Sigmoid colon (tissue), 4 donors: ENCODE measurements at regions not wholly inside any gene's neighbourhood (a gene's known extent, or its start where the extent isn't known, plus 50 kb on each side); places are given as distances from the start of the nearest gene placed in this dataset.
"Not testable (repeated sequence)": the region's sequence is repeated elsewhere in the genome, so short reads cannot be mapped to it uniquely, and the experiment has no call there.

ENCODE experiments used
- CTCF ChIP-seq, 4 experiments: fragments of 450-650 bp in 3 of 4; fragments of 200-600 bp in 1 of 4; IDR thresholded peaks; one replicate each; pipeline ENCODE4 v1.5.1; 2016 to 2019; ENCODE audit warnings: antibody characterized with exemption in 4 of 4, mild to moderate bottlenecking in 3 of 4, moderate library complexity in 2 of 4
- POLR2A ChIP-seq, 2 donors: fragments of 450-650 bp; IDR thresholded peaks; one replicate each; pipeline ENCODE4 v1.6.1; 2016; ENCODE audit warnings: antibody characterized with exemption in 2 of 2, mild to moderate bottlenecking in 2 of 2, moderate library complexity in 2 of 2
- POLR2AphosphoS5 ChIP-seq, 4 donors: sonication (generic); formaldehyde crosslinking; IDR thresholded peaks; one replicate each; pipeline ENCODE4 v1.6.1; 2017; ENCODE audit warnings: antibody characterized with exemption in 4 of 4

- TF ChIP-seq CTCF, POLR2AphosphoS5, POLR2A (IDR thresholded peaks at IDR 0.05): not testable (repeated sequence)
Observed at GRCh38 chr1:605279-605678, 81.2 kb downstream of the OR4F16 start.
